HepG2 (cell line): ENCODE measurements at regions not wholly inside any gene's neighbourhood (a gene's known extent, or its start where the extent isn't known, plus 50 kb on each side); places are given as distances from the start of the nearest gene placed in this dataset.

Source experiments
- CTCF ChIP-seq: sonication (generic); formaldehyde crosslinking; IDR thresholded peaks from 2 replicates; pipeline ENCODE4 v1.5.0; 2020; ENCODE audit warnings: mild to moderate bottlenecking, missing genetic modification reagents, moderate library complexity
- DPF2 ChIP-seq: sonication (generic); formaldehyde crosslinking; IDR thresholded peaks from 2 replicates; pipeline ENCODE4 v1.4.0; 2020; ENCODE audit warnings: mild to moderate bottlenecking, low read depth, missing genetic modification reagents, borderline replicate concordance
- MAFF ChIP-seq: IDR thresholded peaks from 2 replicates; pipeline ENCODE4 v1.6.1; 2011; ENCODE audit warnings: low read depth, low read length, improper control_type of control experiment
- MIER3 ChIP-seq: IDR thresholded peaks from 2 replicates; pipeline ENCODE4 v1.6.1; 2016; ENCODE audit warnings: missing compliant biosample characterization, borderline replicate concordance
- POLR2AphosphoS5 ChIP-seq: IDR thresholded peaks from 2 replicates; pipeline ENCODE4 v1.6.1; 2012; ENCODE audit warnings: low read depth, low read length
- ZNF20 ChIP-seq: sonication (generic); formaldehyde crosslinking; IDR thresholded peaks from 2 replicates; pipeline ENCODE4 v1.4.0; 2020; ENCODE audit warnings: mild to moderate bottlenecking, moderate library complexity, missing genetic modification reagents
- ZNF281 ChIP-seq: sonication (generic); formaldehyde crosslinking; IDR thresholded peaks from 2 replicates; pipeline ENCODE4 v1.4.0; 2020; ENCODE audit warnings: missing genetic modification reagents, borderline replicate concordance
- ZNF660 ChIP-seq: sonication (generic); formaldehyde crosslinking; IDR thresholded peaks from 2 replicates; pipeline ENCODE4 v1.5.1; 2020; ENCODE audit warnings: mild to moderate bottlenecking, low read depth, missing genetic modification reagents, borderline replicate concordance
- ZNF709 ChIP-seq: sonication (generic); formaldehyde crosslinking; IDR thresholded peaks from 2 replicates; pipeline ENCODE4 v1.5.0; 2020; ENCODE audit warnings: mild to moderate bottlenecking, missing genetic modification reagents
- ZNF816 ChIP-seq: sonication (generic); formaldehyde crosslinking; IDR thresholded peaks from 2 replicates; pipeline ENCODE4 v1.8.0; 2022; ENCODE audit warnings: missing genetic modification reagents, mild to moderate bottlenecking, borderline replicate concordance

- no peak for TF ChIP-seq POLR2AphosphoS5
- TF ChIP-seq ZNF20 (CRISPR knock-in tag) = no peak
- no peak for TF ChIP-seq MIER3 (CRISPR knock-in tag)
- no peak for TF ChIP-seq ZNF281 (CRISPR knock-in tag)
- no peak for TF ChIP-seq ZNF660 (CRISPR knock-in tag)
- no peak for TF ChIP-seq DPF2 (CRISPR knock-in tag)
- TF ChIP-seq CTCF (CRISPR knock-in tag) = no peak
- TF ChIP-seq ZNF816 (CRISPR knock-in tag) = no peak
- TF ChIP-seq MAFF = no peak
- TF ChIP-seq ZNF709 (CRISPR knock-in tag) = no peak
These were observed 68.7 kb downstream of the MEPE start for GRCh38 chr4:87901422-87901992.
